ENCODE measurements at regions not wholly inside any gene's neighbourhood (a gene's known extent, or its start where the extent isn't known, plus 50 kb on each side); places are given as distances from the start of the nearest gene placed in this dataset.

DNA sequence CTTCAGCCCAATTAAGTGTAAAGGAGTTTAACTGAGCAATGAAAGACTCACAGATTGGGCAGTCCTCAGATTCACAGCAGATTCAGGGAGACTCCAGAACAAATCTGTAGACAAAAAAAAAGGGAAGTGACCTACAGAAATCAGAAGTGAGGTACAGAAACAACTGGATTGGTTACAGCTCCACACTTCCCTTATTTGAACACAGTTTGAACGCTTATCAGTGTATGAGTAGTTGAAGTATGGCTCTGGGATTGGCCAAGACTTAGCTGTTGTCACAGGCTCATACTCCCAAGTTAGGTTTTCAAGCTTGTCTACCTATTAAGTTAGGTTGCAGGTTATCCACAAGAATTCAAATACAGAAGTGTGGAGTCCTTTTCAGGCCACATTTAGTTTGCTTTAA is 112.4 kb upstream of the ELOVL6 start:
- DNase-seq (ENCODE audit: low read depth): no peak
- TF ChIP-seq, protein P1, sequence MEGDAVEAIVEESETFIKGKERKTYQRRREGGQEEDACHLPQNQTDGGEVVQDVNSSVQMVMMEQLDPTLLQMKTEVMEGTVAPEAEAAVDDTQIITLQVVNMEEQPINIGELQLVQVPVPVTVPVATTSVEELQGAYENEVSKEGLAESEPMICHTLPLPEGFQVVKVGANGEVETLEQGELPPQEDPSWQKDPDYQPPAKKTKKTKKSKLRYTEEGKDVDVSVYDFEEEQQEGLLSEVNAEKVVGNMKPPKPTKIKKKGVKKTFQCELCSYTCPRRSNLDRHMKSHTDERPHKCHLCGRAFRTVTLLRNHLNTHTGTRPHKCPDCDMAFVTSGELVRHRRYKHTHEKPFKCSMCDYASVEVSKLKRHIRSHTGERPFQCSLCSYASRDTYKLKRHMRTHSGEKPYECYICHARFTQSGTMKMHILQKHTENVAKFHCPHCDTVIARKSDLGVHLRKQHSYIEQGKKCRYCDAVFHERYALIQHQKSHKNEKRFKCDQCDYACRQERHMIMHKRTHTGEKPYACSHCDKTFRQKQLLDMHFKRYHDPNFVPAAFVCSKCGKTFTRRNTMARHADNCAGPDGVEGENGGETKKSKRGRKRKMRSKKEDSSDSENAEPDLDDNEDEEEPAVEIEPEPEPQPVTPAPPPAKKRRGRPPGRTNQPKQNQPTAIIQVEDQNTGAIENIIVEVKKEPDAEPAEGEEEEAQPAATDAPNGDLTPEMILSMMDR (IDR thresholded peaks at IDR 0.05; ENCODE audit: control insufficient read depth, extremely low read depth, insufficient read depth): no peak
- H3K4me3 ChIP-seq (ENCODE audit: low read depth, low read length): no peak overlapping the region

- no peak for DNase-seq (ENCODE audit: low read depth)
- TF ChIP-seq, protein P1 (IDR thresholded peaks at IDR 0.05; ENCODE audit: control insufficient read depth, extremely low read depth, insufficient read depth): no peak
- H3K4me3 ChIP-seq (ENCODE audit: low read depth, low read length): no peak overlapping the region
Observed at GRCh38 chr4:110309675-110310074, 111.3 kb upstream of the ELOVL6 start.

GRCh38 chr4:110306303-110306702 is 107.9 kb upstream of the ELOVL6 start:
- DNase-seq (ENCODE audit: low read depth): no peak
- no peak overlapping the region for H3K4me3 ChIP-seq (ENCODE audit: low read depth, low read length)
- TF ChIP-seq, protein P1 (IDR thresholded peaks at IDR 0.05; ENCODE audit: control insufficient read depth, extremely low read depth, insufficient read depth): no peak

DNA sequence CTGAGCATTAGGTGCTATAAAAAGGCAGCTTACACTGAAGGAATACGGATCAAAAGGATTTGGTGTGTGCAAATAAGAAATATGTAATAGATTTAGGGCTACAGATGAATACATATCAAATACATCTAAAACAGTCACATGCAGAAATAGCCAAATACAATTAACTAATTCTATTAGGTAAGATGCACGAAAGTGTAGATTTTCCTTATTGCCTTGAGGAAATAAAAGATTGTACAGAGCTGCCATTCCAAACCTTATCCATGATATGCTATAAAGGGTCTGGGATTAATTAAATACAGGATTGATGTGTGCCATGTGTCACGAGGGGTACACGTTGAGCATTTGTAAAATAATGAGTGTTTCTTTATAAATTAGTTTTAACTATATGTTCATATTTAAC is 107.0 kb upstream of the ELOVL6 start:
- TF ChIP-seq, protein P1 (IDR thresholded peaks at IDR 0.05; ENCODE audit: control insufficient read depth, extremely low read depth, insufficient read depth): no peak
- DNase-seq (ENCODE audit: low read depth): no peak
- H3K4me3 ChIP-seq (ENCODE audit: low read depth, low read length): no peak overlapping the region

- TF ChIP-seq, protein P1 (IDR thresholded peaks at IDR 0.05; ENCODE audit: control insufficient read depth, extremely low read depth, insufficient read depth): no peak
- DNase-seq (ENCODE audit: low read depth): no peak
- no peak overlapping the region for H3K4me3 ChIP-seq (ENCODE audit: low read depth, low read length)
Observed at GRCh38 chr4:110296892-110297291, 98.5 kb upstream of the ELOVL6 start.

DNA sequence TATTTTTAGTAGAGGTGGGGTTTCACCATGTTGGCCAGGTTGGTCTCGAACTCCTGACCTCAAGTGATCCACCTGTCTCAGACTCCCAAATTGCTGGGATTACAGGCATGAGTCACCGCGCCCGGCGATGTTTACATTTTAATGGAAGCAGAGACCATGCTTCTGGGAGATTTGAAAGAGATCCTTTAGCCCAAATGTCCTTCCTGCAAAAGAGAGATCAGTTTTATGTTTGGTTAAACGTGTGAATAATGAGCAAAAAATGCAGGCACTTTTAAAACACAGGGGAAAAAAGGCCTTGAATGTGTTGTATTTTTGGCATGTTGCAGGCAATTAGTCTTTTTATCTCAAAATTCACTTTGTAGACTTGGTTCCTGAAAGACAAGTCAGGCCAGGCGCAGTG is 95.8 kb upstream of the ELOVL6 start:
- TF ChIP-seq, protein P1 (IDR thresholded peaks at IDR 0.05; ENCODE audit: control insufficient read depth, extremely low read depth, insufficient read depth): no peak
- no peak overlapping the region for H3K4me3 ChIP-seq (ENCODE audit: low read depth, low read length)
- no peak for DNase-seq (ENCODE audit: low read depth)

- no peak overlapping the region for H3K4me3 ChIP-seq (ENCODE audit: low read depth, low read length)
- no peak for DNase-seq (ENCODE audit: low read depth)
- TF ChIP-seq, protein P1 (IDR thresholded peaks at IDR 0.05; ENCODE audit: control insufficient read depth, extremely low read depth, insufficient read depth): no peak
Observed at GRCh38 chr4:110292994-110293744, 94.8 kb upstream of the ELOVL6 start.

Measured in LNCaP clone FGC (cell line).